ENCODE measurements at regions not wholly inside any gene's neighbourhood (a gene's known extent, or its start where the extent isn't known, plus 50 kb on each side); places are given as distances from the start of the nearest gene placed in this dataset.

DNA sequence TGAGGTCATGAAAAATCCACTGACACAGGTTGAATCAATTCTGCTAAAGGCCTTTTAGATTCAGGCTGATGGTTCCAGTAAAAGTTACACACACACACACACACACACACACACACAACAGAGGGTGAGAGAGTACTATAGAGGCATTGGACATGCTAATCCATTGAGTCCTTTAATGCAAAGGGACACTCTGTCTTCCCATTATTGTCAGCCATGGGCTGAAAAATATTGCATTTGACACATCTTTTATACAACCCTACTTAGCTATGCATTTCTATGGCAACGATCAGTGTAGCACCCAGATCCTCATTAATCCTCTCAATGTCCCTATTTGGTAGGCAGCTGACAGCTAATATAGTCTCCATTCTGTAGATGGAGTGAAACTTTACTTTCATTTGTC is 440.8 kb upstream of the RGPD4 start:
- no peak overlapping the region for H3K4me3 Mint-ChIP-seq
- no peaks in the 10 kb centered on the region for H3K27me3 Mint-ChIP-seq
- H3K27ac Mint-ChIP-seq, result no peak overlapping the region
- Histone ChIP-seq H3K79me2 (ENCODE audit: control insufficient read depth, insufficient read depth, low read length) (no peaks in the 10 kb centered on the region), H3K27ac (ENCODE audit: low read length in 2 of 2) (no peak overlapping the region), H3K4me1 (ENCODE audit: control insufficient read depth in 2 of 2, insufficient read depth in 2 of 2, low read length in 2 of 2) (no peaks in the 10 kb centered on the region), H3K27me3 (replicated peaks in 1 of 4; ENCODE audit: control extremely low read depth in 1 of 4, control insufficient read depth in 3 of 4, insufficient read depth in 4 of 4, low read length in 3 of 4) (no peaks in the 10 kb centered on the region), H3K4me2 (replicated peaks; ENCODE audit: low read depth, low read length, poor library complexity, severe bottlenecking) (no peak overlapping the region), H3K36me3 (replicated peaks in 1 of 2; ENCODE audit: control extremely low read depth in 1 of 2, control insufficient read depth in 1 of 2, extremely low read depth in 1 of 2, insufficient read depth in 2 of 2, low read length in 1 of 2) (no peaks in the 10 kb centered on the region), H3K9ac (ENCODE audit: low read length) (no peak overlapping the region), H2AFZ (ENCODE audit: insufficient read depth, low read depth, low read length, poor library complexity, severe bottlenecking) (no peak overlapping the region), H4K20me1 (ENCODE audit: control insufficient read depth, insufficient read depth, low read length, poor library complexity, severe bottlenecking) (no peaks in the 10 kb centered on the region), H3K4me3 (ENCODE audit: control extremely low read depth in 1 of 5, extremely low read depth in 1 of 5, insufficient read depth in 1 of 5, low read depth in 2 of 5, low read length in 4 of 5) (no peak overlapping the region), H3K9me3 (ENCODE audit: control extremely low read depth in 1 of 3, control insufficient read depth in 2 of 3, insufficient read depth in 1 of 3, low read length in 2 of 3) (no peaks in the 10 kb centered on the region)
- CTCF ChIA-PET, result no interaction called here
- peaks cover 2% of the 10 kb centered on the region for H3K9me3 Mint-ChIP-seq (ENCODE audit: insufficient read depth)
- POLR2A ChIA-PET, result no interaction called here
- DNase-seq, result no peak
- ATAC-seq (ENCODE audit: low read depth), result no peak
- intact Hi-C loops (cut with micrococcal nuclease), result no loop called here
- H3K4me1 Mint-ChIP-seq, result no peaks in the 10 kb centered on the region
- WGBS (ENCODE audit: insufficient coverage), result no CpG with 5 or more reads among the region's 1 CpG
- TF ChIP-seq EZH2 (IDR thresholded peaks at IDR 0.05; ENCODE audit: borderline replicate concordance, insufficient read depth, low read depth, low read length, poor library complexity, severe bottlenecking) (no peak), CTCF (IDR thresholded peaks at IDR 0.05) (no peak)

DNA sequence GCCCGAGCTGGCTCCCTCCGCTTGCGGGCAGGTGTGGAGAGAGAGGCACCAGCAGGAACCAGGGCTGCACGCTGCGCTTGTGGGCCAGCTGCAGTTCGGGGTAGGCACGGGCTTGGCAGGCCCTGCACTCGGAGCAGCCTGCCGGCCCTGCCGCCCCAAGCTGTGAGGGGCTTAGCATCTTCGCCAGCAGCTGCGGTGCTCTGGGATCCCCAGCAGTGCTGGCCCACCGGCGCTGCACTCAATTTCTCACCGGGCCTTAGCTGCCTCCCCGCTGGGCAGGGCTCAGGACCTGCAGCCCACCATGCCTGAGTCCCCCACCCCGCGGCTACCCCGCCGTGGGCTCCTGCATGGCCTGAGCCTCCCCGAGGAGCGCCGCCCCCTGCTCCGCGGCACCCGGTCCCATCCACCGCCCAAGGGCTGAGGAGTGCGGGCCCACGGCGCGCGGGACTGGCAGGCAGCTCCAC is 434.4 kb upstream of the RGPD4 start:
- intact Hi-C loops (cut with micrococcal nuclease), result no loop called here
- no peaks in the 10 kb centered on the region for H4K20me1 ChIP-seq (ENCODE audit: control insufficient read depth, insufficient read depth, low read length, poor library complexity, severe bottlenecking)
- H3K4me3 ChIP-seq (ENCODE audit: control extremely low read depth in 1 of 5, extremely low read depth in 1 of 5, insufficient read depth in 1 of 5, low read depth in 2 of 5, low read length in 4 of 5), result no peak overlapping the region
- TF ChIP-seq EZH2 (IDR thresholded peaks at IDR 0.05; ENCODE audit: borderline replicate concordance, insufficient read depth, low read depth, low read length, poor library complexity, severe bottlenecking) (no peak), CTCF (IDR thresholded peaks at IDR 0.05) (no peak)
- H3K27me3 Mint-ChIP-seq, result no peaks in the 10 kb centered on the region
- H3K4me2 ChIP-seq (replicated peaks; ENCODE audit: low read depth, low read length, poor library complexity, severe bottlenecking), result no peak overlapping the region
- H3K9me3 Mint-ChIP-seq (ENCODE audit: insufficient read depth), result peaks cover 2% of the 10 kb centered on the region
- no peak overlapping the region for H2AFZ ChIP-seq (ENCODE audit: insufficient read depth, low read depth, low read length, poor library complexity, severe bottlenecking)
- no peak overlapping the region for H3K27ac Mint-ChIP-seq
- DNase-seq (no peak), ATAC-seq (ENCODE audit: low read depth) (no peak)
- no peaks in the 10 kb centered on the region for H3K4me1 ChIP-seq (ENCODE audit: control insufficient read depth in 2 of 2, insufficient read depth in 2 of 2, low read length in 2 of 2)
- CTCF ChIA-PET, result no interaction called here
- H3K4me3 Mint-ChIP-seq, result no peak overlapping the region
- H3K4me1 Mint-ChIP-seq, result no peaks in the 10 kb centered on the region
- H3K36me3 ChIP-seq (replicated peaks in 1 of 2; ENCODE audit: control extremely low read depth in 1 of 2, control insufficient read depth in 1 of 2, extremely low read depth in 1 of 2, insufficient read depth in 2 of 2, low read length in 1 of 2), result no peaks in the 10 kb centered on the region
- WGBS (ENCODE audit: insufficient coverage), result 95% methylated on average over 32 of the region's 32 CpGs
- peaks cover 0 to 5% (median 0%) of the 10 kb centered on the region in 3 donors for H3K9me3 ChIP-seq (ENCODE audit: control extremely low read depth in 1 of 3, control insufficient read depth in 2 of 3, insufficient read depth in 1 of 3, low read length in 2 of 3)
- H3K27ac ChIP-seq (ENCODE audit: low read length in 2 of 2), result no peak overlapping the region
- H3K9ac ChIP-seq (ENCODE audit: low read length), result no peak overlapping the region
- H3K27me3 ChIP-seq (replicated peaks in 1 of 4; ENCODE audit: control extremely low read depth in 1 of 4, control insufficient read depth in 3 of 4, insufficient read depth in 4 of 4, low read length in 3 of 4), result no peaks in the 10 kb centered on the region
- H3K79me2 ChIP-seq (ENCODE audit: control insufficient read depth, insufficient read depth, low read length), result no peaks in the 10 kb centered on the region
- POLR2A ChIA-PET, result no interaction called here

Data from B cell (primary cell).